ENCODE measurements at regions not wholly inside any gene's neighbourhood (a gene's known extent, or its start where the extent isn't known, plus 50 kb on each side); places are given as distances from the start of the nearest gene placed in this dataset.

DNA sequence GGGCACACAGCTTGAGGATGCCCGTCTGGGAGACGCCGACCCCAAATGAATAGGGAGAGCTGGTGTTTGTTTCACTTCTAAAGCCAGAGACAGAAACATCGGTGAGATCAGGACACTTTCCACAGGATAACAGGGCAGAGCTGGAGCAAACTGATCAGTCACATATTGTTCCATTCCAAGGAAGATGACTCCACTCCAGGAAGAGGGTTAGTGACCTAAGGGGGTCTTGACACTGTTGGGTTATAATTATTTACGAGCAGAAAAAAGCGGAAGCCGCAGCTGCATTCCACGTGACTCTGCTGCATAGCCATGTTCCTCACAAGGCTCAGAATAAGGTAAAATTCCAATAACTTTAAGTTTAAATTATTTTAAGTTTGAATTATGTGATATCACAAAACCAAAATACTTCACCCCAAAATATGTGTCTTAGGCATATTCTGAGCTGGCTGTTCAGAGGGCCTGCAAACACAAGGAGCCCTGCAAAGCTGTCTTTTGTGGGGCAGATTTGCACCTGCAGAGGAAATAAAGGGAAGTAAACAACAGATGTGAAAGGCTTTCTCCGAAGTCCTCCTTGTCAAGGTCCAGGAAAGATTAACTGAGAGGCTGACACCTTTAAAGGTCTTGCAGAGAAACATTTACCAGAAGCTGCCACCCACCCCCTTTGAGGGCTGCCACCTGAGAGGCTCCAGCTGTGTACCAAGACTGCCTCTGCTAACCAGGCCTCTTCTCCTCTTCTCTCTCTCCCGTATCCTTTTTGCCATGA, 819.2 kb downstream of the UQCRFS1 start:
- no peak for TF ChIP-seq CTCF (conservative IDR thresholded peaks at IDR 0.05 in 1 of 2, IDR thresholded peaks at IDR 0.05 in 1 of 2; ENCODE audit: extremely low read depth in 1 of 2, insufficient read depth in 1 of 2, low read depth in 1 of 2, low read length in 2 of 2)
- TF ChIP-seq EZH2 (IDR thresholded peaks at IDR 0.05; ENCODE audit: borderline replicate concordance, low read length), result no peak

Measured in mammary epithelial cell (primary cell).